ENCODE measurements at regions not wholly inside any gene's neighbourhood (a gene's known extent, or its start where the extent isn't known, plus 50 kb on each side); places are given as distances from the start of the nearest gene placed in this dataset.

- Histone ChIP-seq H3K36me3 (ENCODE audit: control insufficient read depth, insufficient read depth, low read length) (no peaks in the 10 kb centered on the region), H3K9me3 (ENCODE audit: control insufficient read depth, insufficient read depth, low read length) (no peaks in the 10 kb centered on the region), H2BK20ac (ENCODE audit: low read depth, low read length) (peak overlapping the region; percentile 39; the same call in 1 of the 2 replicates), H3K9me1 (ENCODE audit: insufficient read depth, low read length) (peaks cover 7% of the 10 kb centered on the region), H3K23ac (ENCODE audit: low read depth, low read length) (no peak overlapping the region), H3K4me3 (ENCODE audit: insufficient read depth, low read depth, low read length) (no peak overlapping the region), H3K14ac (replicated peaks; ENCODE audit: low read depth, low read length) (peak overlapping the region; percentile 46; the same call in 1 of the 2 replicates), H3K56ac (ENCODE audit: extremely low read depth, insufficient read depth, low read length) (no peak overlapping the region), H2BK15ac (ENCODE audit: low read depth, low read length) (peak overlapping the region; percentile 73; the same call in 2 of the 3 replicates), H2AK5ac (ENCODE audit: low read depth, low read length) (no peak overlapping the region), H2BK5ac (ENCODE audit: low read depth, low read length, poor library complexity, severe bottlenecking) (peak overlapping the region; percentile 12), H3K4me1 (ENCODE audit: control insufficient read depth, insufficient read depth, low read length) (peaks cover 14% of the 10 kb centered on the region), H3K79me1 (ENCODE audit: low read depth in 1 of 2, low read length in 2 of 2) (no peaks in the 10 kb centered on the region; a peak in 1 of 4 replicates), H3K4me2 (ENCODE audit: low read depth, low read length) (0 out of 2 replicates have a peak overlapping the region, but pooled peaks have one; percentile 10), H4K91ac (ENCODE audit: insufficient read depth, low read depth, low read length) (no peak overlapping the region), H3K4ac (ENCODE audit: low read depth, low read length) (peak overlapping the region; percentile 46; the same call in 1 of the 2 replicates), H4K8ac (ENCODE audit: low read depth in 2 of 2, low read length in 2 of 2) (peak overlapping the region in 1 of 2 experiments; percentile 2; a peak in 1 of 4 replicates), H2BK120ac (ENCODE audit: low read depth, low read length) (peak overlapping the region; percentile 24; the same call in 1 of the 2 replicates), H2AFZ (replicated peaks; ENCODE audit: low read length, poor library complexity) (no peak overlapping the region), H3K9ac (ENCODE audit: low read depth, low read length) (no peak overlapping the region), H2AK9ac (replicated peaks; ENCODE audit: low read depth, low read length, poor library complexity) (no peak overlapping the region), H3K27ac (ENCODE audit: insufficient read depth, low read length) (peak overlapping the region; percentile 27; the same call in 1 of the 2 replicates), H3K27me3 (ENCODE audit: control insufficient read depth, insufficient read depth, low read length) (no peaks in the 10 kb centered on the region), H4K5ac (ENCODE audit: low read depth, low read length) (no peak overlapping the region; the same call in 1 of the 2 replicates), H4K20me1 (ENCODE audit: insufficient read depth, low read length) (no peaks in the 10 kb centered on the region), H3K18ac (ENCODE audit: low read depth, low read length) (peak overlapping the region; percentile 76; the same call in 1 of the 2 replicates)
- ATAC-seq (ENCODE audit: low read depth) = peak; percentile 75
- intact Hi-C loops (cut with micrococcal nuclease) (no loop called here), dilution Hi-C loops (cut with HindIII; ENCODE audit: low sequenced_read_pairs, unreplicated experiment) (no loop called here), in situ Hi-C loops (cut with MboI; ENCODE audit: low sequenced_read_pairs) (no loop called here)
- no peak for TF ChIP-seq CTCF (conservative IDR thresholded peaks at IDR 0.05; ENCODE audit: low read depth, low read length)
- TF ChIP-seq CEBPB (IDR thresholded peaks at IDR 0.05; ENCODE audit: low read depth, low read length) = no peak
- no TSS peak for BruUV-seq (replicated peaks)
- WGBS, 2 experiments (ENCODE audit: extremely low coverage in 2 of 2, insufficient read length in 1 of 2) = no CpG with 5 or more reads among the region's 4 CpGs
- ChIA-PET POLR2A (ENCODE audit: unreplicated experiment) (no interaction called here), CTCF (interaction anchor here (0.6 kb wide), 1 partner anchor 393 kb away, joined by 4 read pairs; no protein-coding TSS in a partner anchor)
- DNase-seq = peak; percentile 90
These were observed 90.9 kb upstream of the MANSC4 start for GRCh38 chr12:27870939-27871338.

Data from IMR-90 (cell line).